ENCODE measurements at regions not wholly inside any gene's neighbourhood (a gene's known extent, or its start where the extent isn't known, plus 50 kb on each side); places are given as distances from the start of the nearest gene placed in this dataset.

- H3K4me3 ChIP-seq = no peak overlapping the region
- DNase-seq (ENCODE audit: low spot score in 2 of 2) = no peak
- no peaks in the 10 kb centered on the region for H3K9me3 ChIP-seq
- H3K4me1 ChIP-seq = no peaks in the 10 kb centered on the region
- no peaks in the 10 kb centered on the region for H3K36me3 ChIP-seq
- H3K27me3 ChIP-seq = no peaks in the 10 kb centered on the region
- WGBS = 50% methylated on average over 3 of the region's 3 CpGs
- TF ChIP-seq POLR2A (IDR thresholded peaks at IDR 0.05) = no peak
- no peak for TF ChIP-seq CTCF (IDR thresholded peaks at IDR 0.05)
- no peak for TF ChIP-seq EP300 (IDR thresholded peaks at IDR 0.05)
- no peak for TF ChIP-seq POLR2AphosphoS5 (IDR thresholded peaks at IDR 0.05)
- H3K27ac ChIP-seq = no peak overlapping the region
Measured at GRCh38 chr2:183347969-183348368, 223.7 kb downstream of the NUP35 start.

GRCh38 chr2:183348492-183348891, 224.2 kb downstream of the NUP35 start:
- Histone ChIP-seq H3K4me3 (no peak overlapping the region), H3K27me3 (no peaks in the 10 kb centered on the region), H3K9me3 (no peaks in the 10 kb centered on the region), H3K36me3 (no peaks in the 10 kb centered on the region), H3K4me1 (no peaks in the 10 kb centered on the region), H3K27ac (no peak overlapping the region)
- WGBS = 86% methylated on average over 2 of the region's 2 CpGs
- DNase-seq (ENCODE audit: low spot score in 2 of 2) = no peak
- TF ChIP-seq POLR2AphosphoS5 (IDR thresholded peaks at IDR 0.05) = no peak
- TF ChIP-seq CTCF (IDR thresholded peaks at IDR 0.05) = no peak
- TF ChIP-seq EP300 (IDR thresholded peaks at IDR 0.05) = no peak
- TF ChIP-seq POLR2A (IDR thresholded peaks at IDR 0.05) = no peak

GRCh38 chr2:183349091-183349490, 224.8 kb downstream of the NUP35 start:
- Histone ChIP-seq H3K4me1 (no peaks in the 10 kb centered on the region), H3K9me3 (no peaks in the 10 kb centered on the region), H3K4me3 (no peak overlapping the region), H3K36me3 (no peaks in the 10 kb centered on the region), H3K27ac (no peak overlapping the region), H3K27me3 (no peaks in the 10 kb centered on the region)
- DNase-seq (ENCODE audit: low spot score in 2 of 2) = no peak
- 71% methylated on average over 7 of the region's 7 CpGs for WGBS
- TF ChIP-seq POLR2A (IDR thresholded peaks at IDR 0.05) = no peak
- TF ChIP-seq POLR2AphosphoS5 (IDR thresholded peaks at IDR 0.05) = no peak
- TF ChIP-seq EP300 (IDR thresholded peaks at IDR 0.05) = no peak
- no peak for TF ChIP-seq CTCF (IDR thresholded peaks at IDR 0.05)

GRCh38 chr2:183359867-183360266, 235.6 kb downstream of the NUP35 start:
- no peak overlapping the region for H3K4me3 ChIP-seq
- no peak overlapping the region for H3K27ac ChIP-seq
- no peaks in the 10 kb centered on the region for H3K4me1 ChIP-seq
- no peak for DNase-seq (ENCODE audit: low spot score in 2 of 2)
- no peaks in the 10 kb centered on the region for H3K27me3 ChIP-seq
- TF ChIP-seq CTCF (IDR thresholded peaks at IDR 0.05) (no peak), EP300 (IDR thresholded peaks at IDR 0.05) (no peak), POLR2A (IDR thresholded peaks at IDR 0.05) (no peak), POLR2AphosphoS5 (IDR thresholded peaks at IDR 0.05) (no peak)
- no peaks in the 10 kb centered on the region for H3K9me3 ChIP-seq
- 85% methylated on average over 2 of the region's 2 CpGs for WGBS
- no peaks in the 10 kb centered on the region for H3K36me3 ChIP-seq

- no peaks in the 10 kb centered on the region for H3K9me3 ChIP-seq
- no peak for DNase-seq (ENCODE audit: low spot score in 2 of 2)
- no peak overlapping the region for H3K4me3 ChIP-seq
- no peak overlapping the region for H3K27ac ChIP-seq
- TF ChIP-seq EP300 (IDR thresholded peaks at IDR 0.05) (no peak), POLR2AphosphoS5 (IDR thresholded peaks at IDR 0.05) (no peak), CTCF (IDR thresholded peaks at IDR 0.05) (no peak), POLR2A (IDR thresholded peaks at IDR 0.05) (no peak)
- no peaks in the 10 kb centered on the region for H3K4me1 ChIP-seq
- no peaks in the 10 kb centered on the region for H3K36me3 ChIP-seq
- H3K27me3 ChIP-seq = no peaks in the 10 kb centered on the region
Measured at GRCh38 chr2:183371545-183371944, 247.3 kb downstream of the NUP35 start.

Measured in suprapubic skin (tissue), 4 donors.